Cardiac muscle cell (in vitro differentiated cells and primary cell): ENCODE measurements at regions not wholly inside any gene's neighbourhood (a gene's known extent, or its start where the extent isn't known, plus 50 kb on each side); places are given as distances from the start of the nearest gene placed in this dataset.
"Not testable (repeated sequence)": the region's sequence is repeated elsewhere in the genome, so short reads cannot be mapped to it uniquely, and the experiment has no call there.

Source experiments
- DNase-seq, 2 donors: peaks; one replicate each; pipeline versions ENCODE4 v3.0.0 to v3.0.0-alpha.2; 2010 to 2017; ENCODE audit warnings: low read depth in 1 of 2, low spot score in 1 of 2
- H3K27ac ChIP-seq: fragments of 200-600 bp; sonication (generic); 2 replicates; pipeline ENCODE4 v1.5.1; 2016
- H3K27me3 ChIP-seq: fragments of 200-600 bp; sonication (generic); 2 replicates; pipeline ENCODE4 v1.6.0; 2016; ENCODE audit warnings: control low read depth
- H3K36me3 ChIP-seq: fragments of 200-600 bp; sonication (generic); 2 replicates; pipeline ENCODE4 v1.5.1; 2016; ENCODE audit warnings: control low read depth
- H3K4me1 ChIP-seq: fragments of 200-600 bp; sonication (generic); 2 replicates; pipeline ENCODE4 v1.8.1; 2017; ENCODE audit warnings: low read depth, mild to moderate bottlenecking, mixed run types
- H3K4me3 ChIP-seq: fragments of 200-600 bp; sonication (generic); 2 replicates; pipeline ENCODE4 v1.5.1; 2016; ENCODE audit warnings: mild to moderate bottlenecking
- H3K9me3 ChIP-seq: fragments of 200-600 bp; sonication (generic); 2 replicates; pipeline ENCODE4 v1.5.1; 2017; ENCODE audit warnings: low read depth, mild to moderate bottlenecking, control low read depth

DNA sequence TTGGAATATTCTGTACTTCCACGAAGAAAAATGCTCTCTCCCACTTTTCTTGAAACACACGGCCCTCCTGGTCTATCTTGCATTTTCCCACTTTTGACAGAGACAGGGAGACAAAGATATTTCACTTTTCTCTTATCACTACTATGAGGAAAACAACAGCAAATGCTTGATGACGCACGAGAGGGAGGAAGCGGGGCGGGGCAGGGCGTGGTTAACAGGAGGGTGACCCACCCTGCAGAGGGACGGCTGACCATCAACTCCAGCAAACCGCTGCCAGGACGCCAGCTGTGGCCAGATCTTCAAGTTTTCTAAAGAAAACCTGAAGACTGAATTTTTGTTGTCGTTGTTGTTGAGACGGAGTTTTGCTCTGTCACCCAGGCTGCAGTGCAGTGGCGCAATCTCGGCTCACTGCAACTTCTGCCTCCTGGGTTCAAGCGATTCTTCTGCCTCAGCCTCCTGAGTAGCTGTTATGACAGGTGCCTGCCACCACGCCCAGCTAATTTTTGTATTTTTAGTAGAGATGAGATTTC, 63.8 kb downstream of the NSUN5 start:
- not testable (repeated sequence) for H3K4me1 ChIP-seq, H3K36me3 ChIP-seq, H3K9me3 ChIP-seq, DNase-seq, H3K4me3 ChIP-seq, H3K27ac ChIP-seq, H3K27me3 ChIP-seq

DNA sequence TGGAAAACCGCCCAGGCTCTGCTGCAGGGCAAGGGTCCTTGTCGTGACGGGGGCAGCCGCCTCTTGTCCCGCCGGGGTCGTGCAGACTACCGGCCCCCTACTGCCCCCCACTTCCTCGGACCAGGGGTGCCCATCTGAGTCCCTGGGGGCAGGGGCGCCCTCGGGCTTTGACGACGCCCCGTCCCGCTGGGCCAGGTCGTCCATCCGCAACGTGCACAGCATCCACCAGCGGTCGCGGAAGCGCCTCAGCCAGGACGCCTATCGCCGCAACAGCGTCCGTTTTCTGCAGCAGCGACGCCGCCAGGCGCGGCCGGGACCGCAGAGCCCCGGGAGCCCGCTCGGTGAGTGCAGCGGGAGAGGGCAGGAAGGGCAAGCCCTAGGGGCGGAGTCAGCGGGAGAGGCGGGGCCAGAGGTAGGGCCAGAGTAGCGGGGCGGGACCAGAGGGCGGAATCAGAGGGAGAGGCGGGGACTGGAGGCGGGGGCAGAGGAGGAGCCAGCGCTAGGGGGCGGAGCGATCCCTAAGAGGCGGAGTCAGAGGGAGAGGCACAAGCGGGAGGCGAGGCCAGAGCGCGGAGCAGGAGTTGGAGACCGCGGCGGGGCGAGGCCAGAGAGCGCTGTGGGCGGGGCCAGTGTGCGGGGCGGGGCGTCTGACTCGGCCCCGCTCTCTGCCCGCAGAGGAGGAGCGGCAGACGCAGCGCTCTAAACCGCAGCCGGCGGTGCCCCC, 73.5 kb downstream of the NSUN5 start:
- H3K27ac ChIP-seq, H3K4me1 ChIP-seq, H3K9me3 ChIP-seq, H3K27me3 ChIP-seq, DNase-seq, H3K36me3 ChIP-seq: not testable (repeated sequence)
- H3K4me3 ChIP-seq = peak overlapping the region; percentile 24

DNA sequence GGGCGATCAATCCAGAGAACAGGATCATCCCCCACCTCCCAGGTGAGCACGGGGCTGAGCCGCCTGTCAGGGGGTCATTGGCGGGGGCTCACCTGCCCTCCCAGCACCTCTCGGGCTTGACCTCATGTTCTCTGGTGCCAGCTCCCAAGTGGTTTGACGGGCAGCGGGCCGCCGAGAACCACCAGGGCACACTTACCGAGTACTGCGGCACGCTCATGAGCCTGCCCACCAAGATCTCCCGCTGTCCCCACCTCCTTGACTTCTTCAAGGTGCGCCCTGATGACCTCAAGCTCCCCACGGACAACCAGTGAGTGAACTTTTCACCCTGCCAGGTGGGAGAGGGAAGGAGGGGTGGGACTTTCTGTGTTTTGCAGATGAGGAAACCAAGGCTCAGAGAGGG, 82.9 kb downstream of the NSUN5 start:
- DNase-seq, H3K4me3 ChIP-seq, H3K27ac ChIP-seq, H3K36me3 ChIP-seq, H3K27me3 ChIP-seq, H3K4me1 ChIP-seq, H3K9me3 ChIP-seq: not testable (repeated sequence)

- H3K27ac ChIP-seq, H3K9me3 ChIP-seq, H3K36me3 ChIP-seq, H3K27me3 ChIP-seq, DNase-seq, H3K4me3 ChIP-seq, H3K4me1 ChIP-seq: not testable (repeated sequence)
Measured at GRCh38 chr7:73221724-73222123, 86.9 kb downstream of the NSUN5 start.

GRCh38 chr7:73220766-73221370, 87.8 kb downstream of the NSUN5 start:
- not testable (repeated sequence) for H3K27ac ChIP-seq, H3K36me3 ChIP-seq, H3K4me3 ChIP-seq, H3K9me3 ChIP-seq, H3K4me1 ChIP-seq, H3K27me3 ChIP-seq, DNase-seq

DNA sequence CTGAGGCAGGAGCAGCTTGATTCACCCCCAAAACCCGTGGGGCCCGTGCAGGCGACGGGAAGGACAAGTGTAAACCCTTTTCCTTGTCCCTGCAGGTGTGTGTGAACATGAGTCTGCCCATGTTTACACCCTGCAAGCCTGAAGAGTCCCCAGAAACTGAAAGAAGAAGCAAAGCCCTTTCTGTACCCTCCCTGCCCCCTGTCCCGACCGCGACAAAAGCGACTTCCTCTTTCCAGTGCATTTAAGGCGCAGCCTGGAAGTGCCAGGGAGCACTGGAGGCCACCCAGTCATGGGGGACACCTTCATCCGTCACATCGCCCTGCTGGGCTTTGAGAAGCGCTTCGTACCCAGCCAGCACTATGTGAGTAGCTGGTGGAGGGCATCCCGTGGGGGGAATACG, 88.3 kb downstream of the NSUN5 start:
- H3K27ac ChIP-seq, H3K4me3 ChIP-seq, H3K36me3 ChIP-seq, H3K9me3 ChIP-seq, DNase-seq, H3K4me1 ChIP-seq, H3K27me3 ChIP-seq: not testable (repeated sequence)

DNA sequence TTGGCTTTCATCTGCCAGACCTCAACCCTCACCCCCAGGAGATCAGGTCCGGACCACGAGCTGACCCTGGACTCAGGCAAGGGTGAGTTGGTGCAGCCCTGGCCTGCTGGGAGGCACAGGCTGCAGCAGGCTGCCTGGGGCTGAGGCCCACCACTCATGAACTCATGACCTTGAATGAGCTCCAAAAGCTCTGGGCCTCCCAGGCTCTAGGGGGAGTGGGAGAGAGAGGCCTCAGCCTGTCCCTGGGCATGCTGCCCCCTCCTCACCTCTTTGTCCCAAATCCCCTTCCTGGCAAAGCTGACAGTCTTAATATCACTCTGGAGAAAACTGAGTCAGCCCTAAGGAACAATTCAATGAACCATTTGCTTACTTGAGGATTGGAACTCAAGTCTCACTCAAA, 89.8 kb downstream of the NSUN5 start:
- not testable (repeated sequence) for H3K9me3 ChIP-seq, H3K27ac ChIP-seq, H3K4me1 ChIP-seq, H3K36me3 ChIP-seq, H3K27me3 ChIP-seq, H3K4me3 ChIP-seq, DNase-seq

DNA sequence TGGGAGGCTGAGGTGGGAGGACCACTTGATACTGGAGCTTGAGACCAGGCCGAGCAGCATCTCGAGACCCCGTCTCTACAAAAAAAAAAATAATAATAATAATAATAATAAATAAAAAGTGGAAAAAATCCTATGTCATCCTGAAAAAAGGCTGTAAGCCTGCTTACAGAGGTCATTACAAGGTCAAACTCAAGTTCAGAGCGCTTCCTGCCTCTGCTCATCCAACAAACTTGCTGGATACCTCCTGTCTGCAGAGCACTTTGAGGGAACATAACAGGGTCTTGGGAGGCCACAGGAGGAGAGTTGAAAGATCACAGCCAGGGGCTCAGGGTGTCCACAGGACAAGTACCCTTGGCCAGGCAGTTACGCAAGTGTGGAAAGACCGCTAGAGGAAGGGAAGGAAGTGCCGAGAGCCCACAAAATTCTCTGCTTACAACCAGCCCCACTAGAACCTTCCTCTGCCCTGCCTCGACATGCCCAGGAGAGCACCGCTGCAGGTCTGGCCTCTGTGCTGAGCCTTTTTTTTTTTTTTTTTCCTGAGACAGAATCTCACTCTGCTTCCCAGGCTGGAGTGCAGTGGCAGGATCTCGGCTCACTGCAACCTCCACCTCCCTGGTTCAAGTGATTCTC, 92.5 kb downstream of the NSUN5 start:
- H3K27me3 ChIP-seq, H3K9me3 ChIP-seq, H3K4me3 ChIP-seq, H3K27ac ChIP-seq, H3K36me3 ChIP-seq, DNase-seq, H3K4me1 ChIP-seq: not testable (repeated sequence)

GRCh38 chr7:73215232-73215631, 93.4 kb downstream of the NSUN5 start:
- not testable (repeated sequence) for H3K4me1 ChIP-seq, H3K27me3 ChIP-seq, H3K36me3 ChIP-seq, H3K27ac ChIP-seq, H3K9me3 ChIP-seq, DNase-seq, H3K4me3 ChIP-seq

GRCh38 chr7:73214471-73214870, 94.2 kb downstream of the NSUN5 start:
- H3K9me3 ChIP-seq, H3K27me3 ChIP-seq, H3K4me3 ChIP-seq, H3K36me3 ChIP-seq, H3K4me1 ChIP-seq, H3K27ac ChIP-seq: not testable (repeated sequence)
- DNase-seq = peak in 1 of 2 donors; percentile 18

- DNase-seq, H3K4me3 ChIP-seq, H3K9me3 ChIP-seq, H3K36me3 ChIP-seq, H3K27me3 ChIP-seq, H3K4me1 ChIP-seq, H3K27ac ChIP-seq: not testable (repeated sequence)
Measured at GRCh38 chr7:73213076-73213475, 95.5 kb downstream of the NSUN5 start.

GRCh38 chr7:73205594-73205993, 103.0 kb downstream of the NSUN5 start:
- H3K4me3 ChIP-seq, H3K4me1 ChIP-seq, H3K27me3 ChIP-seq, H3K36me3 ChIP-seq, H3K9me3 ChIP-seq, DNase-seq, H3K27ac ChIP-seq: not testable (repeated sequence)

DNA sequence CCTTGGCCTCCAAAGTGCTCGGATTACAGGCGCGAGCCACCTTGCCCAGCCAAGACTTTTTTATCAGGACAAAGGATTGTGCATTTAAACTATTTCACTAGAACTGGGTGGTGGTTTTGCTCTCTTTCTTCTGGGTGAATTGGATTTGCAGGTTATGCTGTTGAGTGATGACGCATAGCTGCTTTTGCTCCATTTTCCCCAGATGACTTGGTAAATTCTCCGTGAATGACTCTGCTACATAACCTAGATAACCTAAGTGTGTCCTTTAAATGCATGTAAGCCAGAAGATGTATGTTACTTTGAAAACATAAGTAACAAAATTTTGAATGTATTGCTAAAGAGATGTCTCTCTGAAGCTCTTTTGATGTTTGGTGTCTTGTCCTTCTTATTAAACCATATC, 103.7 kb downstream of the NSUN5 start:
- H3K4me3 ChIP-seq, H3K27me3 ChIP-seq, H3K4me1 ChIP-seq, H3K27ac ChIP-seq, H3K9me3 ChIP-seq, H3K36me3 ChIP-seq, DNase-seq: not testable (repeated sequence)

- H3K36me3 ChIP-seq, H3K9me3 ChIP-seq, H3K27me3 ChIP-seq, H3K4me3 ChIP-seq, H3K27ac ChIP-seq, DNase-seq, H3K4me1 ChIP-seq: not testable (repeated sequence)
Measured at GRCh38 chr7:73203312-73203711, 105.3 kb downstream of the NSUN5 start.
